Mucosa of rectum (tissue), 2 donors: ENCODE measurements at regions not wholly inside any gene's neighbourhood (a gene's known extent, or its start where the extent isn't known, plus 50 kb on each side); places are given as distances from the start of the nearest gene placed in this dataset.

Source experiments
- H3K27ac ChIP-seq, 2 donors: one replicate each; pipeline ENCODE4 v1.7.0; 2013; ENCODE audit warnings: inconsistent platforms in 2 of 2, low read depth in 2 of 2, low read length in 2 of 2
- H3K27me3 ChIP-seq, 2 donors: one replicate each; pipeline ENCODE4 v1.7.0; 2013; ENCODE audit warnings: low read length in 2 of 2; ENCODE audit not compliant: control insufficient read depth in 2 of 2, insufficient read depth in 2 of 2
- H3K36me3 ChIP-seq, 2 donors: one replicate each; pipeline ENCODE4 v1.7.0; 2013; ENCODE audit warnings: low read length in 2 of 2; ENCODE audit not compliant: control insufficient read depth in 2 of 2, insufficient read depth in 2 of 2
- H3K4me1 ChIP-seq, 2 donors: one replicate each; pipeline ENCODE4 v1.7.0; 2013; ENCODE audit warnings: low read length in 2 of 2, mild to moderate bottlenecking in 1 of 2; ENCODE audit not compliant: control insufficient read depth in 2 of 2, insufficient read depth in 2 of 2
- H3K4me3 ChIP-seq, 2 donors: one replicate each; pipeline ENCODE4 v1.7.0; 2013; ENCODE audit warnings: low read length in 2 of 2
- H3K9ac ChIP-seq, 2 donors: one replicate each; pipeline ENCODE4 v1.7.0; 2013; ENCODE audit warnings: low read length in 2 of 2, low read depth in 1 of 2, mild to moderate bottlenecking in 1 of 2
- H3K9me3 ChIP-seq, 2 donors: one replicate each; pipeline ENCODE4 v1.7.0; 2013; ENCODE audit warnings: low read length in 2 of 2; ENCODE audit not compliant: control insufficient read depth in 2 of 2
- donor health status: healthy.
- donor health status: Normal muscosa, but diverticular disease.

DNA sequence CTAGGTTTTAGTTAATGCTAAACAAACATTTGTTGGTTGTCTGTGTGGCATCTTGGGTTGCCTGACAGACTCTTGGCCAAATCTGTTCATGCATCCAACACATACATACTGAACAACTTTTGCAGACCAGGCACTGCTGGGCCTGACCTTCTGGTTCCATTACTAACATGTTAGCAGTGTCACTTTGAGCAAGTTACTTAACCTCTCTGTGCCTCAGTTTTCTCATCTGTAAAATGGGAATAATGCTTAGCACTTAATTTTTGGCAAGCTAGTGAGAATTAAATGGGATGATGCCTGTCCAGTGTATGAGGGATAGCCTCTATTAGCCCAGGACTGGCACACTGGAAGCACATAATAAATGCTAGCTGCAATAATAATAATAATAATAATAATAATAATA lies 169.9 kb downstream of the DHX35 start:
- H3K27ac ChIP-seq, result no peak overlapping the region
- no peaks in the 10 kb centered on the region for H3K27me3 ChIP-seq

DNA sequence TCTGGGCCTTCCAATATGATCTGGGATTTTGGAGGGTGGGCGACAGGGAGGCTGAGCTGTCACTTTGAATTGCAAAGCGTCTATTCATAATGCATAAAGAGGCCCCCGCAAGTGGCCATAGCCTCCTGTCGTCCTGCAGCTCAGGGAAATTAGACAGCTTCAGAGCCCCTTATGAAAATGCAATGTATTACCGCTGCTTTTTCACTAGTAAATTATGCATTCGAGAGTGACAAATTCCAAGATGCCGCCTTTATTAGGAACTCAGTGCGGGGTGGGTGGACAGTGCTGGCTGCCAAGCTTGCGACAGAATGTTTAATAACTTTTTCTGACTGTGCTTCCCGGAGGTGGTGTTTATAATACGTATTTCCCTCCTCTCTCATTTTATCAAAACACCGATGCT lies 168.5 kb downstream of the DHX35 start:
- no peak overlapping the region for H3K9ac ChIP-seq
- no peaks in the 10 kb centered on the region for H3K36me3 ChIP-seq
- H3K27ac ChIP-seq, result no peak overlapping the region
- H3K27me3 ChIP-seq, result no peaks in the 10 kb centered on the region
- no peaks in the 10 kb centered on the region for H3K4me1 ChIP-seq
- no peaks in the 10 kb centered on the region for H3K9me3 ChIP-seq
- no peak overlapping the region for H3K4me3 ChIP-seq

More for the DNA sequence above, 169.9 kb downstream of the DHX35 start:
- H3K36me3 ChIP-seq, result no peaks in the 10 kb centered on the region
- no peaks in the 10 kb centered on the region for H3K4me1 ChIP-seq
- no peaks in the 10 kb centered on the region for H3K9me3 ChIP-seq
- no peak overlapping the region for H3K4me3 ChIP-seq
- H3K9ac ChIP-seq, result no peak overlapping the region

DNA sequence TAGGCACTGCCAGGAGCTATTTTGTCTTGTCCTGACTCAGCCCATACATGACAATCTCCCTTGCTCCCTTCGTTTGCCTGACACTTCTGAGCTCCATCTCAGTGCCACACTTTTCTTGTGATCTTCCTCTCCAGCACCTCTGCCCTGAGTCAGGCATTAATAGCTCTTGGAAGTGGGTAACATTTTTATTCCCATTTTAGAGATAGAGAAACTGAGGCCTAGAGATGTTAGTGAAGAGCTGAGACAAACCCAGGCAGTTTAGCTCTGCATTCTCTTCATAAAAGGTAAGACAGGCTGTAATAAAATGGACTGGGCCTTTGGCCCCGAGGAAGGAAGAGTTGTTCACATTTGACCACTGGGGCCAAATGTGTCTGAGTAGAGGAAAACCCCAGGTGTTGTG lies 167.4 kb downstream of the DHX35 start:
- H3K4me1 ChIP-seq, result no peaks in the 10 kb centered on the region
- no peak overlapping the region for H3K27ac ChIP-seq
- H3K36me3 ChIP-seq, result no peaks in the 10 kb centered on the region
- no peaks in the 10 kb centered on the region for H3K27me3 ChIP-seq
- H3K9ac ChIP-seq, result no peak overlapping the region
- H3K4me3 ChIP-seq, result no peak overlapping the region
- no peaks in the 10 kb centered on the region for H3K9me3 ChIP-seq

DNA sequence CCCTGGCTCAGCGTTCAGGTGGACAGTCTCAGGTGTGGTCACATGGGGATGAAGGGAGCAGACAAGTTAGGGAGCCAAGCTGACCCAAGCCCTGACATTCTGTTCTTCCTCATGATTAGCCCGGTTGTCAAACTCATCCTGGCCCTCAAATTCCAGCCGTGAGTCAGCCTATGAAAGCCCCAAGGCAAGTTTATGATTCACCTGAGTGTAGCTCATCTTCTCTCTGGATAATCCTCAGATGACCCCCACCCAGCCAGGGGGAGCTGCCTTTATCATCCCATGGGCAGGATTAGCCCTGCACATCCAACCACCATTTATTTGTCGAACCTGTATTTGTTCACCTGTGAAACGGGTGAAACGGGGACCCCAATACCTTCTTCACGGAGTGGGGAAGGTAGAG lies 161.9 kb downstream of the DHX35 start:
- Histone ChIP-seq H3K36me3 (no peaks in the 10 kb centered on the region), H3K4me1 (no peaks in the 10 kb centered on the region), H3K27me3 (peaks cover 2 to 4% of the 10 kb centered on the region in 2 donors), H3K4me3 (no peak overlapping the region), H3K27ac (no peak overlapping the region), H3K9me3 (no peaks in the 10 kb centered on the region), H3K9ac (no peak overlapping the region)

DNA sequence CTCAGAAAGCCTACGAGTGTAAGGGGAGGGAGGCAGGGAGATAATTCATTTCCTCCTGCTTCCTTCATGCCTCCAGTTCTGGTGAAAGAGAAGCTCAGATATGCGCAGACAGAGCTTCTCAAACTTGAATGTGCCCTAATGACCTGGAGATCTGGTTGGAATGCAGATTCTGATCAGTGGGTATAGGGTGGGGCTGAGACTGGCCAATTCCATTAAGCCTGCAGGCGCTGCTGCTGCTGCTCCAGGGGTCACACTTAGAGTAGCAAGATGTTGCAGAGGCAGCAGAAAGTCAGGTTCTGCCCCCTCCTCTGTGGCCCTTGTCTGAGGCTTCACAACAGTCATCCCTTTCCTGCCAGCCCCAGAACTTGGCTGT lies 161.0 kb downstream of the DHX35 start:
- Histone ChIP-seq H3K27me3 (peaks cover 2 to 4% of the 10 kb centered on the region in 2 donors), H3K4me3 (no peak overlapping the region), H3K27ac (no peak overlapping the region), H3K4me1 (no peaks in the 10 kb centered on the region), H3K9ac (no peak overlapping the region), H3K9me3 (no peaks in the 10 kb centered on the region), H3K36me3 (no peaks in the 10 kb centered on the region)

DNA sequence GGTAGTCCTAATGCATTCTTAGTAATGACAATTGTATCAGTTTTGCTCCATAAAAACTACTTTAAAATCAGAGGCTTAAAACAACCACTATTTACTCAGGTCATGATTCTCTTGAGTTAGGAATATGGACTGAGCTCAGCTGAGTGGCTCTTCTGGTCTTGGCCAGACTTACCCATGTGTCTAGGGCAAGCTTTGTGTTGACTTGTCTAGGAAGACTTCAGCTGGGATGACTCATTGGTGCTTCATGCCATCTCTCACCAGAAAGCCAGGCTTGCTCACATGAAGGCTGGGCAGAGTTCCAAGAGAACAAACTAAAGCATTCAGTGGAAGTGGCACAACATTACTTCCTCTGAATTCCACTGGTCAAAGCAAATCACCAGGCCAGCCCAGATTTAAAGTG lies 155.3 kb downstream of the DHX35 start:
- H3K4me3 ChIP-seq, result no peak overlapping the region
- no peak overlapping the region for H3K27ac ChIP-seq
- H3K4me1 ChIP-seq, result no peaks in the 10 kb centered on the region
- H3K9ac ChIP-seq, result no peak overlapping the region
- H3K9me3 ChIP-seq, result no peaks in the 10 kb centered on the region
- no peaks in the 10 kb centered on the region for H3K36me3 ChIP-seq
- peaks cover 2 to 6% of the 10 kb centered on the region in 2 donors for H3K27me3 ChIP-seq

DNA sequence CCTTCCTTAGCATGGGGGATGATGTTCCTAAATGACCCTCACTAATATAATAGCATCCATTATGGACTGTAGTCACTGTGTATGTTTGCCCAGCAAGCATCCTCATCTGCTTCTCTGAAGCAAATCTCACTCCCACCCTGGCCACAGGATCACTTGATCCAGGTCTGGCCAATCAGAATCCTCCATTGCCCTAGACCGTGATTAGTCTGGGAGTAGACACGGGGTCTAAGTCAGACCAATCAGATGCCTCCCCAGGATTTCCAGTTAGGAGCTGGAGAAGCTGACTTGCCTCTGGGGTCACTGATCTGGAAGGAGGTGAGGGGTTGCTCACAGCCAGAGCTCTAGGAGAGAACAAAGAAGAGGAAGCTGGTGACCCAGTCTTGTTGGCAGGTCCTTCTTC lies 153.9 kb downstream of the DHX35 start:
- Histone ChIP-seq H3K9me3 (no peaks in the 10 kb centered on the region), H3K4me1 (no peaks in the 10 kb centered on the region), H3K4me3 (no peak overlapping the region), H3K9ac (no peak overlapping the region), H3K27ac (no peak overlapping the region), H3K27me3 (peaks cover 2 to 3% of the 10 kb centered on the region in 2 donors), H3K36me3 (no peaks in the 10 kb centered on the region)

DNA sequence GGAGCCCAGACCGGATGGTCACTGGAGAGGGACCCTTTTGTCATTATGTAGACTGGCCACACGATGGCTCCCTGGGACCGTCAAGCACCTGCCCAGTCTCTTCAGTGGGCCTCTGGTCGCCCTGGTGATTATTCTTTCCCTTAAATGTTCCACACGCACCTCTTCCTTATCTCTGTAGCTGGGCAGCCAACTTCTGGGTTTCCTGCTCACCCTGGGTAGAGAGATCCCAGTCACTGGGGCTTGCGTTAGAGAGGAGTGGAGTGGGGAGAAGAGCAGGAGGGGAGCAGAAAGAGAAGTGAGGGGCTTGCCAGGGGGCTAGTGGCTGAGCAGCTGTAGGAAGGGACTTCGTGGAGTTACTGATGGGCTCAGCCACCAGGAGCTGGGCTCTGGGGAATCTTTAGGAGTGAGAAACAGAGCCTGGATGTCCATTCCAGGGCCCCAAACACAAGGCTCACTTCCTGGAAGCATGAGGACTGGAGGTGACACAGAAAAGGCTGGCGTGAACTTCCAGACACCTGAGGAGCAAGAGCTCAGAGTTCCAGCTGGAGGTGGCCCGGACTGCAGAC lies 150.1 kb downstream of the DHX35 start:
- H3K27me3 ChIP-seq, result peaks cover 2 to 12% of the 10 kb centered on the region in 2 donors
- H3K36me3 ChIP-seq, result no peaks in the 10 kb centered on the region
- no peaks in the 10 kb centered on the region for H3K4me1 ChIP-seq
- no peak overlapping the region for H3K27ac ChIP-seq
- H3K9me3 ChIP-seq, result no peaks in the 10 kb centered on the region
- H3K4me3 ChIP-seq, result no peak overlapping the region
- H3K9ac ChIP-seq, result no peak overlapping the region

DNA sequence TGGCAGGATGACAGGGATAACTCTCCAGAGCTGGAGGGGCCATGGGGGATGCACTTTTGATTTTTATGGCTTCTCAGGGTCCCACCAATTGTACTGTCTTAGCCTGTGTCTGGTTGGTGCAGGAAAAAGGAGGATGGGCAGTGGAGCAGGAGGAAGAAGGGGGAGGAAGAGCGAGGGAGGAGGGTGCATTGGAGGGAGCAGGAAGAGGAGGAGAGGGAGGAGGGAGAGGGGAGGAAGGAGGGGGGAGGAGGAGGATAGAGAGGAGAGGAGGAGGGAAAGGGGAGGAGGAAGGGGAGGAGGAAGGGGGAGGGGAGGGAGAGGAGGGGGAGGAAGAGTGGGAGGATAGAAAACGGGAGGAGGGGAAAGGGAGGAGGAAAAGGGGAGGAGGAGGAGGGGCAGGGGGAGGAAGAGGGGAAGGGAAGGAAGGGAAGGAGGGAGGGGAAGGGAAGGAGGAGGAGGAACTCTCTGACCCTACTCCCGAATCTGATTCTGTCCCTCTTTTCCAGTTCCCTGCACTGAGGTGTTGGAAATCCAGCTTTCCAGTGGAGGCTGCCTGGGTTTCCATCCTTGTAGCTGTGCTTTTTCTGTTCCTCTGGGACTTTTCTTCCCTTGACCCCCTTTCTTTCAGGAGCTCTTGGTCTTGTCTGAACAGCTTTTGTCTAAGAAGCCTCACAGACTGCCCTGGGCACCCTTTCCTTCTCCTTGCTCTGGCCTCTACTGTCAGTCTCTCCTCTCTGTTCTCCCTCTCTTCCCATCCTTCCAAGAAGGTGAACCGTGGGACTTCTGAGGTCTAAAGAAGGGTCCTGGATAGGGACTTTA lies 149.4 kb downstream of the DHX35 start:
- no peaks in the 10 kb centered on the region for H3K36me3 ChIP-seq
- H3K9ac ChIP-seq, result no peak overlapping the region
- H3K27ac ChIP-seq, result no peak overlapping the region
- H3K9me3 ChIP-seq, result no peaks in the 10 kb centered on the region
- H3K4me3 ChIP-seq, result no peak overlapping the region
- H3K27me3 ChIP-seq, result peaks cover 2 to 12% of the 10 kb centered on the region in 2 donors
- no peaks in the 10 kb centered on the region for H3K4me1 ChIP-seq

DNA sequence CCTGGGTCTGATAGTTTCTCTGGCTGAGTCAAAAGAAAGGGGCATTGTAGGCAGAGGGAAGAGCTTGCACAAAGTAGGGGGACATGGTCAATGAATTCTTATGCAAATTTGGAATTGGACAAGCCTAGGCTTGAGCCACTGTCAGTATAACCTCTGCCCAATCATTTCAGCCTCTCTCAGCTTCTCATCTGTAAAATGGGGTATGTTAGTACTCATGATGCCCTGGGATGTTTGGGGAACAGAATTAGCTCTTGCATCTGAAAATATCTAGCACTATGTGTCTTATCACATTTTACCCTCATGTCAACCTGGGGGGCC lies 148.6 kb downstream of the DHX35 start:
- H3K27ac ChIP-seq, result no peak overlapping the region
- H3K4me1 ChIP-seq, result no peaks in the 10 kb centered on the region
- H3K9me3 ChIP-seq, result no peaks in the 10 kb centered on the region
- H3K4me3 ChIP-seq, result no peak overlapping the region
- H3K36me3 ChIP-seq, result no peaks in the 10 kb centered on the region
- no peak overlapping the region for H3K9ac ChIP-seq
- H3K27me3 ChIP-seq, result peaks cover 2 to 12% of the 10 kb centered on the region in 2 donors
